Testis (tissue), 2 donors: ENCODE measurements at regions not wholly inside any gene's neighbourhood (a gene's known extent, or its start where the extent isn't known, plus 50 kb on each side); places are given as distances from the start of the nearest gene placed in this dataset.

Experiments used
- DNase-seq: peaks from one replicate; pipeline ENCODE4 v3.0.0-alpha.2; 2019
- H3K27ac ChIP-seq, 2 donors: fragments of 200-600 bp; sonication (generic); one replicate each; pipeline ENCODE4 v1.5.1; 2019
- H3K27me3 ChIP-seq: fragments of 200-600 bp; sonication (generic); one replicate; pipeline ENCODE4 v1.5.1; 2019
- H3K36me3 ChIP-seq: fragments of 200-600 bp; sonication (generic); one replicate; pipeline ENCODE4 v1.5.1; 2017; ENCODE audit warnings: low read depth; ENCODE audit errors: missing control alignments
- H3K4me1 ChIP-seq: fragments of 200-600 bp; sonication (generic); one replicate; pipeline ENCODE4 v1.5.1; 2019
- H3K4me3 ChIP-seq, 2 donors: fragments of 200-600 bp; sonication (generic); one replicate each; pipeline ENCODE4 v1.5.1; 2017 to 2019
- H3K9me3 ChIP-seq: fragments of 200-600 bp; sonication (generic); one replicate; pipeline ENCODE4 v1.5.1; 2017
- POLR2A ChIP-seq: fragments of 450-650 bp; IDR thresholded peaks from one replicate; pipeline ENCODE4 v1.6.1; 2017; ENCODE audit warnings: antibody characterized with exemption, mild to moderate bottlenecking, moderate library complexity
- WGBS, 2 donors: methylation state at CpG; one replicate each; pipeline ENCODE4 v1.1.5; 2018; 5-methylcytosine and 5-hydroxymethylcytosine counted together
- intact Hi-C: fragments of 100-400 bp; cut with DNase I; formaldehyde crosslinking; loops from one replicate; pipeline ENCODE4 v1.15.1; 2023; ENCODE audit warnings: low total_unique reads
- TF ChIP-seq, protein P1 (sequence below), 3 experiments: fragments of 450-650 bp in 2 of 3; fragments of 200-600 bp in 1 of 3; sonication (generic) in 1 of 3; IDR thresholded peaks; one replicate each; pipeline ENCODE4 v1.5.1; 2016 to 2019; ENCODE audit warnings: antibody characterized with exemption in 3 of 3, mild to moderate bottlenecking in 2 of 3, moderate library complexity in 1 of 3

DNA sequence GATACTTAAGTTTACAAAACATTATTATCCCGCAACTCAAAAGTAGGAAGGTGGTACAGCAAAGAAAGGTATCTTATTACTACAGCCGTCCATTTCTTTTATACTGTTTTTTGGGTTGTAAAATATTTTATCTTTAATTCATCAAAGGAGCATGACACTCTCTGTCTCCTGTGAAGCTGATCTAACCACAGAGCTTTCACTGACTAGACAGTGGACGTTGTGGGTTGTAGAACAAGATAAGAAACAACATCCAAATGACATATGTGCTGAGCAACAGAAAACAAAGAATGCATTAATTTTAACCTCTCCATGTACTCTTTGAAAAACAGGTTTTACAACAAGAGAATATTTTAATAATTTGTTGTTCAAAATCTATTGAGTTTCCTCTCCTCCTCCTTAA is 195.9 kb upstream of the FBXO33 start:
- H3K27ac ChIP-seq, result no peak overlapping the region
- intact Hi-C loops, result no loop called here
- 43 to 48% methylated on average over 3 of the region's 3 CpGs for WGBS, 2 donors
- no peaks in the 10 kb centered on the region for H3K4me1 ChIP-seq
- H3K9me3 ChIP-seq, result no peaks in the 10 kb centered on the region
- H3K27me3 ChIP-seq, result no peaks in the 10 kb centered on the region
- no peak overlapping the region for H3K4me3 ChIP-seq
- no peak for DNase-seq
- TF ChIP-seq, protein P1, sequence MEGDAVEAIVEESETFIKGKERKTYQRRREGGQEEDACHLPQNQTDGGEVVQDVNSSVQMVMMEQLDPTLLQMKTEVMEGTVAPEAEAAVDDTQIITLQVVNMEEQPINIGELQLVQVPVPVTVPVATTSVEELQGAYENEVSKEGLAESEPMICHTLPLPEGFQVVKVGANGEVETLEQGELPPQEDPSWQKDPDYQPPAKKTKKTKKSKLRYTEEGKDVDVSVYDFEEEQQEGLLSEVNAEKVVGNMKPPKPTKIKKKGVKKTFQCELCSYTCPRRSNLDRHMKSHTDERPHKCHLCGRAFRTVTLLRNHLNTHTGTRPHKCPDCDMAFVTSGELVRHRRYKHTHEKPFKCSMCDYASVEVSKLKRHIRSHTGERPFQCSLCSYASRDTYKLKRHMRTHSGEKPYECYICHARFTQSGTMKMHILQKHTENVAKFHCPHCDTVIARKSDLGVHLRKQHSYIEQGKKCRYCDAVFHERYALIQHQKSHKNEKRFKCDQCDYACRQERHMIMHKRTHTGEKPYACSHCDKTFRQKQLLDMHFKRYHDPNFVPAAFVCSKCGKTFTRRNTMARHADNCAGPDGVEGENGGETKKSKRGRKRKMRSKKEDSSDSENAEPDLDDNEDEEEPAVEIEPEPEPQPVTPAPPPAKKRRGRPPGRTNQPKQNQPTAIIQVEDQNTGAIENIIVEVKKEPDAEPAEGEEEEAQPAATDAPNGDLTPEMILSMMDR (IDR thresholded peaks at IDR 0.05), result no peak
- TF ChIP-seq POLR2A, result no peak
- H3K36me3 ChIP-seq, result no peaks in the 10 kb centered on the region

DNA sequence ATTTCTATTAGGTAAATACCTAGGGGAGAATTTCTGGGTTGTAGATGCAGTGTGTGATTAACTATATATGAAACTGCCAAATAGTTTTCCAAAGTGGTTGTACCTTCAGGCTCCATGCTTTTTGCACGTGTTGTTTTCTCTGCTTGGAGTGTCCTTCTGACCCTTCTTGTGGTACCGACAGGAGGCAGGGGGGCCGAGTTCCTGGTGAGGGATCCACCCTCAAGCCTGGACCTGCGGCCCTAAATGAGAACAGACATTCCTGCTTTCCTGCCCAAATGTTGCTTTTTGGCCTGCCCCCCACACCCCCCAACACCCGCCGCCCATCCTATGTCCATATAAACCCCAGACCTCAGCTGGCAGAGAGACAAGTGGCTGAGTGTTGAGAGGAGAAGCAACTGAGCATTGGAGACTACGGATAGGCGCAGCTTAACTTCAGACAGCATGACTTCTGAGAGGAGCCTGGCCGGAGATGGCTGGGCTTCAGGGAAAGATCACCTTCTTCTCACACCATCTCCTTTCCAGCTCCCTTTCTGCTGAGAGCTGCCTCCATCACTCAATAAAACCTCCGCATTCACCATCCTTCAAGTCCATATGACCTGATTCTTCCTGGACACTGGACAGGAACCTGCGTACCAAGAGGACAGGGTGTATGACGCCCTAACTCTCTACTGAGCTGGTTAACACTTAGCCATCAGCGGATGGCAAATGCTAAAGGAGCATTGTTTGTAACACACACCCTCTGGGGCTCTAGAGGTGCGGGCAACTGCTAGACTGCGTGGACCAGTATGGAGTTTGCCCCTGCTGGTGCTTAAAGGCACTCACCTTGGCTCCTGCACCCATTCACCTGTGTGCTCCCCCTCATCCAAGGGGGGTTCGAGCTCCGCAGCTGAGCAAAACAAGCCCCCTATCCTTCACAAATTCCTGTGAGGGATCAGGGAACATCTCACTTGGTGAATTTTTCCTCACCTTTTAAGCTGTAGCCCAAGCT is 194.7 kb upstream of the FBXO33 start:
- no peak overlapping the region for H3K27ac ChIP-seq
- 86 to 87% methylated on average over 15 to 17 of the region's 17 CpGs for WGBS, 2 donors

DNA sequence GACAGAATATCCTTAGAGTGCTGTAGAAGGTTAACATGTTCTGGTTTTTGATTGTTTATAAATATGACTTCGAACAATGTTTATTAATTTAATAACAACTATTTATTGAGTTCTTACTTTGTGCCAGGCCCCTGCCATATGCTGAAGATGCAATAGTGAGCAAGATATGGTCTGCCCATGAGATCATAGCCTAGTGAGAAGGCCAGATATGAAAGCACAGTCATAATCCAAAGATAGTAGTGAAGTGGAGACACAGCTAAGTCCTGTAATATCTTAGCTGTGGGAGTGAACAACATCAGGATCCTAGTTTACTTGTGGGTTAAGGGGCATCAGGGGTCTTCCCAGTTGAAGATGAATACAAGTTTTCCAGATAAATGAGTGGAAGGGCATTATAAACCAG is 189.4 kb upstream of the FBXO33 start:
- no peak for TF ChIP-seq POLR2A
- TF ChIP-seq, protein P1 (IDR thresholded peaks at IDR 0.05), result no peak
- intact Hi-C loops, result no loop called here

More for the DNA sequence above, 194.7 kb upstream of the FBXO33 start:
- no peaks in the 10 kb centered on the region for H3K9me3 ChIP-seq
- H3K36me3 ChIP-seq, result no peaks in the 10 kb centered on the region
- no peak for DNase-seq
- H3K4me1 ChIP-seq, result no peaks in the 10 kb centered on the region
- TF ChIP-seq, protein P1 (IDR thresholded peaks at IDR 0.05), result no peak
- no peak for TF ChIP-seq POLR2A
- intact Hi-C loops, result no loop called here
- no peak overlapping the region for H3K4me3 ChIP-seq
- H3K27me3 ChIP-seq, result no peaks in the 10 kb centered on the region

DNA sequence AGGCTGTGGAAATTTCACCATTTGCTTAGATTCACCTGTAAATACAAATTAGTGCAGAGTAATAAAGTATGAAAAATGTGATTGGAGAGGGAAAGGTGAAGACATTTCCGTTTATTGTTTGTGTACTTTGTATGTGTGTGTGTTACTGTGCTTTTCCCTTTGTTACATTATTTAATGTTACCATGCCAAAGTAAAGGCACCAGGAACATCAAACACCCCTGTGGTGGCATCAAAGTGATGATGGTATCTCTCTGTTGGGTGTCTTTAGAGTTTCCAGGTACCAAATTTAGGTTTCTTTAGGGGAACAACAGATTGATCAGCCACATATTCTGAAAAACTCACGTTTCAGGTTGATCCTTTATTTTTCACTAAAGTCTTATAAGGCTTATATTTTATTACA is 189.0 kb upstream of the FBXO33 start:
- no peak for DNase-seq
- no peaks in the 10 kb centered on the region for H3K4me1 ChIP-seq
- H3K9me3 ChIP-seq, result no peaks in the 10 kb centered on the region
- intact Hi-C loops, result no loop called here
- WGBS, 2 donors, result 82 to 84% methylated on average over 2 of the region's 2 CpGs
- no peak overlapping the region for H3K27ac ChIP-seq
- H3K27me3 ChIP-seq, result no peaks in the 10 kb centered on the region
- no peak overlapping the region for H3K4me3 ChIP-seq
- no peaks in the 10 kb centered on the region for H3K36me3 ChIP-seq
- TF ChIP-seq, protein P1 (IDR thresholded peaks at IDR 0.05), result no peak
- no peak for TF ChIP-seq POLR2A

More for the DNA sequence above, 189.4 kb upstream of the FBXO33 start:
- WGBS, 2 donors, result 88 to 91% methylated on average over 1 of the region's 1 CpG
- no peaks in the 10 kb centered on the region for H3K27me3 ChIP-seq
- no peaks in the 10 kb centered on the region for H3K4me1 ChIP-seq
- no peaks in the 10 kb centered on the region for H3K36me3 ChIP-seq
- no peak overlapping the region for H3K27ac ChIP-seq
- H3K9me3 ChIP-seq, result no peaks in the 10 kb centered on the region
- H3K4me3 ChIP-seq, result no peak overlapping the region
- DNase-seq, result no peak
